ENCODE measurements at regions not wholly inside any gene's neighbourhood (a gene's known extent, or its start where the extent isn't known, plus 50 kb on each side); places are given as distances from the start of the nearest gene placed in this dataset.

GRCh38 chr1:69246109-69246508 lies 321.6 kb upstream of the LRRC7 start:
- TF ChIP-seq SP1 (IDR thresholded peaks at IDR 0.05), result no peak
- TF ChIP-seq HDGF (IDR thresholded peaks at IDR 0.05; ENCODE audit: borderline replicate concordance), result no peak

Data from HEK293T (cell line).